Stimulated activated CD4-positive, alpha-beta T cell treated with anti-CD3 and anti-CD28 coated beads, Interleukin-2, amount 100 ng/mL, for 24 hours (primary cell): ENCODE measurements at regions not wholly inside any gene's neighbourhood (a gene's known extent, or its start where the extent isn't known, plus 50 kb on each side); places are given as distances from the start of the nearest gene placed in this dataset.
A peak's percentile ranks its signal among the peaks of the same experiment; 100 is the strongest.

Experiments
- DNase-seq, 2 donors: peaks; one replicate each; pipeline ENCODE4 v3.0.0-alpha.2; 2020

GRCh38 chr5:72613515-72613914, 106.3 kb upstream of the ZNF366 start:
- no peak for DNase-seq

- no peak for DNase-seq
Observed at GRCh38 chr5:72612810-72613209, 105.6 kb upstream of the ZNF366 start.

- peak; percentile 39 to 59 for DNase-seq
Observed at GRCh38 chr5:72611118-72611730, 104.0 kb upstream of the ZNF366 start.

- no peak for DNase-seq
Observed at GRCh38 chr5:72608926-72609325, 101.7 kb upstream of the ZNF366 start.

- no peak for DNase-seq
Observed at GRCh38 chr5:72608297-72608696, 101.1 kb upstream of the ZNF366 start.

GRCh38 chr5:72607381-72607780, 100.2 kb upstream of the ZNF366 start:
- no peak for DNase-seq

GRCh38 chr5:72606525-72606924, 99.3 kb upstream of the ZNF366 start:
- no peak for DNase-seq

GRCh38 chr5:72605632-72606031, 98.4 kb upstream of the ZNF366 start:
- no peak for DNase-seq

- DNase-seq = no peak
Observed at GRCh38 chr5:72604798-72605154, 97.6 kb upstream of the ZNF366 start.

GRCh38 chr5:72604111-72604797, 97.0 kb upstream of the ZNF366 start:
- no peak for DNase-seq

- no peak for DNase-seq
Observed at GRCh38 chr5:72602696-72603685, 95.8 kb upstream of the ZNF366 start.

GRCh38 chr5:72601861-72602260, 94.7 kb upstream of the ZNF366 start:
- DNase-seq = no peak

- DNase-seq = no peak
Observed at GRCh38 chr5:72600391-72600981, 93.3 kb upstream of the ZNF366 start.

- DNase-seq = no peak
Observed at GRCh38 chr5:72599519-72600370, 92.5 kb upstream of the ZNF366 start.

- no peak for DNase-seq
Observed at GRCh38 chr5:72599065-72599433, 91.8 kb upstream of the ZNF366 start.

GRCh38 chr5:72598401-72599064, 91.3 kb upstream of the ZNF366 start:
- no peak for DNase-seq

- DNase-seq = no peak
Observed at GRCh38 chr5:72597456-72597948, 90.3 kb upstream of the ZNF366 start.

- no peak for DNase-seq
Observed at GRCh38 chr5:72596956-72597355, 89.7 kb upstream of the ZNF366 start.

- no peak for DNase-seq
Observed at GRCh38 chr5:72588640-72589039, 81.4 kb upstream of the ZNF366 start.

GRCh38 chr5:72587661-72588308, 80.6 kb upstream of the ZNF366 start:
- no peak for DNase-seq
